ENCODE measurements at regions not wholly inside any gene's neighbourhood (a gene's known extent, or its start where the extent isn't known, plus 50 kb on each side); places are given as distances from the start of the nearest gene placed in this dataset.

GRCh38 chr20:4533368-4534133 lies 152.7 kb upstream of the PRNP start:
- Histone ChIP-seq H3K36me3 (ENCODE audit: insufficient read depth, low read length) (no peaks in the 10 kb centered on the region), H3K4me3 (no peak overlapping the region), H3K9me3 (ENCODE audit: low read depth, low read length) (0 out of 2 replicates have a peak, but pooled peaks cover 4% of the 10 kb centered on the region), H3K9ac (ENCODE audit: insufficient read length) (no peak overlapping the region), H3K27ac (no peak overlapping the region)
- no peak for TF ChIP-seq POLR2AphosphoS5 (IDR thresholded peaks at IDR 0.05; ENCODE audit: borderline replicate concordance, low read depth, low read length)
- TF ChIP-seq EZH2 (IDR thresholded peaks at IDR 0.05), result no peak
- TF ChIP-seq FOXP2 (optimal IDR thresholded peaks at IDR 0.05; ENCODE audit: control extremely low read depth, extremely low read length, insufficient read depth), result no peak
- DNase-seq (ENCODE audit: low read depth, low spot score), result no peak

- no peaks in the 10 kb centered on the region for H3K36me3 ChIP-seq (ENCODE audit: insufficient read depth, low read length)
- DNase-seq (ENCODE audit: low read depth, low spot score), result no peak
- no peak overlapping the region for H3K27ac ChIP-seq
- H3K9ac ChIP-seq (ENCODE audit: insufficient read length), result no peak overlapping the region
- H3K4me3 ChIP-seq, result no peak overlapping the region
- H3K9me3 ChIP-seq (ENCODE audit: low read depth, low read length), result 0 out of 2 replicates have a peak, but pooled peaks cover 4% of the 10 kb centered on the region
- TF ChIP-seq FOXP2 (optimal IDR thresholded peaks at IDR 0.05; ENCODE audit: control extremely low read depth, extremely low read length, insufficient read depth) (no peak), POLR2AphosphoS5 (IDR thresholded peaks at IDR 0.05; ENCODE audit: borderline replicate concordance, low read depth, low read length) (no peak), EZH2 (IDR thresholded peaks at IDR 0.05) (no peak)
Measured at GRCh38 chr20:4532772-4533171, 153.5 kb upstream of the PRNP start.

- DNase-seq (ENCODE audit: low read depth, low spot score), result no peak
- H3K4me3 ChIP-seq, result no peak overlapping the region
- H3K36me3 ChIP-seq (ENCODE audit: insufficient read depth, low read length), result no peaks in the 10 kb centered on the region
- no peak overlapping the region for H3K27ac ChIP-seq
- H3K9me3 ChIP-seq (ENCODE audit: low read depth, low read length), result 0 out of 2 replicates have a peak, but pooled peaks cover 8% of the 10 kb centered on the region
- H3K9ac ChIP-seq (ENCODE audit: insufficient read length), result no peak overlapping the region
- TF ChIP-seq POLR2AphosphoS5 (IDR thresholded peaks at IDR 0.05; ENCODE audit: borderline replicate concordance, low read depth, low read length) (no peak), FOXP2 (optimal IDR thresholded peaks at IDR 0.05; ENCODE audit: control extremely low read depth, extremely low read length, insufficient read depth) (no peak), EZH2 (IDR thresholded peaks at IDR 0.05) (no peak)
Measured at GRCh38 chr20:4524792-4525191, 161.5 kb upstream of the PRNP start.

GRCh38 chr20:4524307-4524706 lies 161.9 kb upstream of the PRNP start:
- no peak for DNase-seq (ENCODE audit: low read depth, low spot score)
- no peak for TF ChIP-seq EZH2 (IDR thresholded peaks at IDR 0.05)
- TF ChIP-seq FOXP2 (optimal IDR thresholded peaks at IDR 0.05; ENCODE audit: control extremely low read depth, extremely low read length, insufficient read depth), result no peak
- no peak for TF ChIP-seq POLR2AphosphoS5 (IDR thresholded peaks at IDR 0.05; ENCODE audit: borderline replicate concordance, low read depth, low read length)
- Histone ChIP-seq H3K9ac (ENCODE audit: insufficient read length) (no peak overlapping the region), H3K9me3 (ENCODE audit: low read depth, low read length) (0 out of 2 replicates have a peak, but pooled peaks cover 8% of the 10 kb centered on the region), H3K4me3 (no peak overlapping the region), H3K36me3 (ENCODE audit: insufficient read depth, low read length) (no peaks in the 10 kb centered on the region), H3K27ac (no peak overlapping the region)

DNA sequence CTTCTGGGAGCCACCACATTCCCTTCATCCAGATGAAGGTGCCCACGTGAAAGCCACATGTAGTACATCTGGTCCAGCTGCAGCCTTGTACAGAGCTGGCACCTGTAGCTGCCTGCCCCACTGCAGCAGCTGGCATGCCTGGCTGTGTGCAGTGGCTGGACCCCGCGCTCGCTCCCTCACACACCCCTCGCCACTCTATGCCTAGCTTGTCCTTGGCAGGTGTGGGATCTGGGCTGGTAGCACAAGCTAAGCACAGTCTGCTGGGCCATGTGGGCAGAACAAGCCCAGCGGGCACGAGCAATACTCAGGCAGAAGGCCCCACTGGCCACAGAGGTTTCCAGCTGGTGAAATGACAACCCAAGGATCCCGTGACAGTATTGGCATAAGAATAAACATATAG lies 163.9 kb upstream of the PRNP start:
- H3K36me3 ChIP-seq (ENCODE audit: insufficient read depth, low read length), result no peaks in the 10 kb centered on the region
- DNase-seq (ENCODE audit: low read depth, low spot score), result no peak
- H3K27ac ChIP-seq, result no peak overlapping the region
- no peak overlapping the region for H3K4me3 ChIP-seq
- H3K9me3 ChIP-seq (ENCODE audit: low read depth, low read length), result 0 out of 2 replicates have a peak, but pooled peaks cover 4% of the 10 kb centered on the region
- no peak overlapping the region for H3K9ac ChIP-seq (ENCODE audit: insufficient read length)
- no peak for TF ChIP-seq POLR2AphosphoS5 (IDR thresholded peaks at IDR 0.05; ENCODE audit: borderline replicate concordance, low read depth, low read length)
- no peak for TF ChIP-seq EZH2 (IDR thresholded peaks at IDR 0.05)
- no peak for TF ChIP-seq FOXP2 (optimal IDR thresholded peaks at IDR 0.05; ENCODE audit: control extremely low read depth, extremely low read length, insufficient read depth)

- Histone ChIP-seq H3K36me3 (ENCODE audit: insufficient read depth, low read length) (no peaks in the 10 kb centered on the region), H3K27ac (no peak overlapping the region), H3K9ac (ENCODE audit: insufficient read length) (no peak overlapping the region), H3K9me3 (ENCODE audit: low read depth, low read length) (0 out of 2 replicates have a peak, but pooled peaks cover 4% of the 10 kb centered on the region), H3K4me3 (no peak overlapping the region)
- no peak for TF ChIP-seq FOXP2 (optimal IDR thresholded peaks at IDR 0.05; ENCODE audit: control extremely low read depth, extremely low read length, insufficient read depth)
- no peak for TF ChIP-seq POLR2AphosphoS5 (IDR thresholded peaks at IDR 0.05; ENCODE audit: borderline replicate concordance, low read depth, low read length)
- TF ChIP-seq EZH2 (IDR thresholded peaks at IDR 0.05), result no peak
- no peak for DNase-seq (ENCODE audit: low read depth, low spot score)
Measured at GRCh38 chr20:4521170-4521968, 164.9 kb upstream of the PRNP start.

GRCh38 chr20:4519534-4519933 lies 166.7 kb upstream of the PRNP start:
- 0 out of 2 replicates have a peak, but pooled peaks cover 4% of the 10 kb centered on the region for H3K9me3 ChIP-seq (ENCODE audit: low read depth, low read length)
- H3K27ac ChIP-seq, result no peak overlapping the region
- no peak for DNase-seq (ENCODE audit: low read depth, low spot score)
- TF ChIP-seq EZH2 (IDR thresholded peaks at IDR 0.05) (no peak), FOXP2 (optimal IDR thresholded peaks at IDR 0.05; ENCODE audit: control extremely low read depth, extremely low read length, insufficient read depth) (no peak), POLR2AphosphoS5 (IDR thresholded peaks at IDR 0.05; ENCODE audit: borderline replicate concordance, low read depth, low read length) (no peak)
- H3K4me3 ChIP-seq, result no peak overlapping the region
- no peaks in the 10 kb centered on the region for H3K36me3 ChIP-seq (ENCODE audit: insufficient read depth, low read length)
- H3K9ac ChIP-seq (ENCODE audit: insufficient read length), result no peak overlapping the region

- no peak for DNase-seq (ENCODE audit: low read depth, low spot score)
- Histone ChIP-seq H3K27ac (no peak overlapping the region), H3K36me3 (ENCODE audit: insufficient read depth, low read length) (no peaks in the 10 kb centered on the region), H3K9ac (ENCODE audit: insufficient read length) (no peak overlapping the region), H3K4me3 (no peak overlapping the region), H3K9me3 (ENCODE audit: low read depth, low read length) (no peaks in the 10 kb centered on the region)
- TF ChIP-seq FOXP2 (optimal IDR thresholded peaks at IDR 0.05; ENCODE audit: control extremely low read depth, extremely low read length, insufficient read depth) (no peak), POLR2AphosphoS5 (IDR thresholded peaks at IDR 0.05; ENCODE audit: borderline replicate concordance, low read depth, low read length) (no peak), EZH2 (IDR thresholded peaks at IDR 0.05) (no peak)
Measured at GRCh38 chr20:4516876-4517275, 169.4 kb upstream of the PRNP start.
